Tibial nerve (tissue), 4 donors: ENCODE measurements at regions not wholly inside any gene's neighbourhood (a gene's known extent, or its start where the extent isn't known, plus 50 kb on each side); places are given as distances from the start of the nearest gene placed in this dataset.

Experiments used
- DNase-seq, 2 donors: peaks; one replicate each; pipeline ENCODE4 v3.0.0-alpha.2; 2019; ENCODE audit warnings: low spot score in 2 of 2
- H3K27ac ChIP-seq, 4 donors: fragments of 200-600 bp; sonication (generic) in 3 of 4; one replicate each; pipeline ENCODE4 v1.5.1; 2017 to 2019; ENCODE audit warnings: mild to moderate bottlenecking in 1 of 4
- H3K27me3 ChIP-seq, 2 donors: fragments of 200-600 bp; sonication (generic) in 1 of 2; one replicate each; pipeline versions ENCODE4 v1.5.1 to v1.6.0; 2017 to 2019
- H3K36me3 ChIP-seq, 3 donors: fragments of 200-600 bp; sonication (generic); one replicate each; pipeline ENCODE4 v1.5.1; 2018 to 2019
- H3K4me1 ChIP-seq, 4 donors: fragments of 200-600 bp; sonication (generic) in 3 of 4; one replicate each; pipeline ENCODE4 v1.5.1; 2017 to 2019
- H3K4me3 ChIP-seq, 4 donors: fragments of 200-600 bp; sonication (generic) in 3 of 4; one replicate each; pipeline ENCODE4 v1.5.1; 2017 to 2019; ENCODE audit warnings: mild to moderate bottlenecking in 1 of 4, moderate library complexity in 1 of 4
- H3K9me3 ChIP-seq, 4 donors: fragments of 200-600 bp; sonication (generic) in 3 of 4; one replicate each; pipeline ENCODE4 v1.5.1; 2017 to 2019
- CTCF ChIP-seq, 5 experiments: fragments of 200-600 bp in 3 of 5; fragments of 450-650 bp in 2 of 5; sonication (generic) in 3 of 5; IDR thresholded peaks; one replicate each; pipeline ENCODE4 v1.5.1; 2016 to 2019; ENCODE audit warnings: antibody characterized with exemption in 5 of 5, mild to moderate bottlenecking in 3 of 5, moderate library complexity in 2 of 5
- EP300 ChIP-seq, 2 donors: sonication (generic); formaldehyde crosslinking; IDR thresholded peaks; one replicate each; pipeline ENCODE4 v1.6.1; 2017; ENCODE audit warnings: antibody characterized with exemption in 2 of 2, mild to moderate bottlenecking in 1 of 2
- POLR2A ChIP-seq, 2 donors: fragments of 450-650 bp; IDR thresholded peaks; one replicate each; pipeline ENCODE4 v1.6.1; 2017; ENCODE audit warnings: antibody characterized with exemption in 2 of 2, mild to moderate bottlenecking in 2 of 2, moderate library complexity in 2 of 2
- WGBS, 2 donors: methylation state at CpG; one replicate each; pipeline ENCODE4 v1.1.5; 2018; 5-methylcytosine and 5-hydroxymethylcytosine counted together

- Histone ChIP-seq H3K27me3 (no peaks in the 10 kb centered on the region), H3K4me1 (no peaks in the 10 kb centered on the region), H3K36me3 (no peaks in the 10 kb centered on the region), H3K9me3 (peaks cover 0 to 8% (median 0%) of the 10 kb centered on the region in 4 donors), H3K4me3 (no peak overlapping the region), H3K27ac (no peak overlapping the region)
- TF ChIP-seq EP300 (IDR thresholded peaks at IDR 0.05) (no peak), CTCF (IDR thresholded peaks at IDR 0.05) (no peak), POLR2A (IDR thresholded peaks at IDR 0.05) (no peak)
- 83 to 89% methylated on average over 3 of the region's 3 CpGs for WGBS, 2 donors
- DNase-seq, result no peak
These were observed 63.0 kb upstream of the SOX1 start for GRCh38 chr13:112003941-112004340.

DNA sequence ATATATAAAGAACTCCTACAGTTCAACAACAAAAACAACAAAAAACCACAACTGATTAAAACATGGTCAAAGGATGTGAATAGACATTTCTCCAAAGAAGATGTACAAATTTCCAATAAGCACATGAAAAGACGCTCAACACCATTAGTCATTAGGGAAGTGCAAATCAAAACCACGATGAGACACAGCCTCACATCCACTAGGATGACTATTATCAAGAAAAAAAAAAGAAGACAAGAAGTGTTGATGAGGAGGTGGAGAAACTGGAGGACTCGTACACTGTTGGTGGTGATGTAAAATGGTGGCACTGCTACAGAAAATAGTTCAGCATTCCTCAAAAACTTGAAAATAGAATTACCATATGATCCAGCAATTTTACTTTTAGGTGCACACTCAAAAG is 61.0 kb upstream of the SOX1 start:
- Histone ChIP-seq H3K36me3 (no peaks in the 10 kb centered on the region), H3K4me1 (no peaks in the 10 kb centered on the region), H3K9me3 (peaks cover 0 to 13% (median 0%) of the 10 kb centered on the region in 4 donors), H3K27ac (no peak overlapping the region), H3K27me3 (no peaks in the 10 kb centered on the region), H3K4me3 (no peak overlapping the region)
- 90 to 91% methylated on average over 3 of the region's 3 CpGs for WGBS, 2 donors
- no peak for TF ChIP-seq EP300 (IDR thresholded peaks at IDR 0.05)
- no peak for TF ChIP-seq POLR2A (IDR thresholded peaks at IDR 0.05)
- TF ChIP-seq CTCF (IDR thresholded peaks at IDR 0.05), result no peak
- no peak for DNase-seq

GRCh38 chr13:112007191-112007590 is 59.8 kb upstream of the SOX1 start:
- TF ChIP-seq CTCF (IDR thresholded peaks at IDR 0.05) (no peak), EP300 (IDR thresholded peaks at IDR 0.05) (no peak), POLR2A (IDR thresholded peaks at IDR 0.05) (no peak)
- DNase-seq, result no peak
- Histone ChIP-seq H3K4me3 (no peak overlapping the region), H3K27me3 (no peaks in the 10 kb centered on the region), H3K9me3 (peaks cover 0 to 15% (median 0%) of the 10 kb centered on the region in 4 donors), H3K36me3 (no peaks in the 10 kb centered on the region), H3K4me1 (no peaks in the 10 kb centered on the region), H3K27ac (no peak overlapping the region)
- WGBS, 2 donors, result 88 to 93% methylated on average over 9 of the region's 9 CpGs

- DNase-seq, result no peak
- Histone ChIP-seq H3K4me3 (no peak overlapping the region), H3K27ac (no peak overlapping the region), H3K4me1 (no peaks in the 10 kb centered on the region), H3K36me3 (no peaks in the 10 kb centered on the region), H3K9me3 (peaks cover 0 to 20% (median 0%) of the 10 kb centered on the region in 4 donors), H3K27me3 (no peaks in the 10 kb centered on the region)
- TF ChIP-seq CTCF (IDR thresholded peaks at IDR 0.05) (no peak), EP300 (IDR thresholded peaks at IDR 0.05) (no peak), POLR2A (IDR thresholded peaks at IDR 0.05) (no peak)
- 84 to 91% methylated on average over 8 of the region's 9 CpGs for WGBS, 2 donors
These were observed 56.2 kb upstream of the SOX1 start for GRCh38 chr13:112010714-112011113.

- Histone ChIP-seq H3K27me3 (no peaks in the 10 kb centered on the region), H3K4me1 (no peaks in the 10 kb centered on the region), H3K4me3 (no peak overlapping the region), H3K9me3 (peaks cover 0 to 12% (median 0%) of the 10 kb centered on the region in 4 donors), H3K27ac (no peak overlapping the region), H3K36me3 (no peaks in the 10 kb centered on the region)
- 76 to 83% methylated on average over 26 to 27 of the region's 27 CpGs for WGBS, 2 donors
- TF ChIP-seq POLR2A (IDR thresholded peaks at IDR 0.05), result no peak
- TF ChIP-seq CTCF (IDR thresholded peaks at IDR 0.05), result no peak
- TF ChIP-seq EP300 (IDR thresholded peaks at IDR 0.05), result no peak
- DNase-seq, result no peak
These were observed 54.8 kb upstream of the SOX1 start for GRCh38 chr13:112012016-112012704.
